ENCODE measurements at regions not wholly inside any gene's neighbourhood (a gene's known extent, or its start where the extent isn't known, plus 50 kb on each side); places are given as distances from the start of the nearest gene placed in this dataset.

GRCh38 chr2:39991298-39991697 lies 212.2 kb upstream of the THUMPD2 start:
- POLR2A ChIA-PET (ENCODE audit: unreplicated experiment): interaction anchor here (0.6 kb wide), 1 partner anchor 114 kb away, joined by 3 read pairs; no protein-coding TSS in a partner anchor
- dilution Hi-C loops (cut with HindIII; ENCODE audit: low sequenced_read_pairs, unreplicated experiment): no loop called here

More at GRCh38 chr2:39991298-39991697, 212.2 kb upstream of the THUMPD2 start:
- no peak overlapping the region for H2BK20ac ChIP-seq (ENCODE audit: low read depth, low read length)
- peaks cover 6% of the 10 kb centered on the region; the same call in 1 of the 2 replicates for H3K9me1 ChIP-seq (ENCODE audit: insufficient read depth, low read length)
- BruUV-seq (replicated peaks): no TSS peak
- no peaks in the 10 kb centered on the region for H3K36me3 ChIP-seq (ENCODE audit: control insufficient read depth, insufficient read depth, low read length)
- no peak overlapping the region for H3K4me2 ChIP-seq (ENCODE audit: low read depth, low read length)
- no peak overlapping the region for H3K14ac ChIP-seq (replicated peaks; ENCODE audit: low read depth, low read length)
- no peaks in the 10 kb centered on the region for H3K27me3 ChIP-seq (ENCODE audit: control insufficient read depth, insufficient read depth, low read length)
- H3K9ac ChIP-seq (ENCODE audit: low read depth, low read length): no peak overlapping the region
- intact Hi-C loops (cut with micrococcal nuclease): loop anchor here (2.0 to 5.0 kb wide), 2 partner anchors 59 to 112 kb away; no protein-coding TSS in a partner anchor
- no peaks in the 10 kb centered on the region for H4K20me1 ChIP-seq (ENCODE audit: insufficient read depth, low read length)
- peak overlapping the region; percentile 9; the same call in 1 of the 3 replicates for H2BK15ac ChIP-seq (ENCODE audit: low read depth, low read length)
- peaks cover 9% of the 10 kb centered on the region; the same call in 1 of the 2 replicates for H3K4me1 ChIP-seq (ENCODE audit: control insufficient read depth, insufficient read depth, low read length)
- peak overlapping the region; percentile 39 for H3K56ac ChIP-seq (ENCODE audit: extremely low read depth, insufficient read depth, low read length)
- no peaks in the 10 kb centered on the region for H3K79me1 ChIP-seq (ENCODE audit: low read depth in 1 of 2, low read length in 2 of 2)
- no peak overlapping the region for H3K4me3 ChIP-seq (ENCODE audit: insufficient read depth, low read depth, low read length)
- no peak overlapping the region for H2AK5ac ChIP-seq (ENCODE audit: low read depth, low read length)
- H4K91ac ChIP-seq (ENCODE audit: insufficient read depth, low read depth, low read length): no peak overlapping the region
- H4K8ac ChIP-seq (ENCODE audit: low read depth in 2 of 2, low read length in 2 of 2): peak overlapping the region in 1 of 2 experiments; percentile 72; a peak in 2 of 4 replicates
- no peaks in the 10 kb centered on the region for H3K9me3 ChIP-seq (ENCODE audit: control insufficient read depth, insufficient read depth, low read length)
- peak overlapping the region; percentile 45; the same call in 1 of the 2 replicates for H3K18ac ChIP-seq (ENCODE audit: low read depth, low read length)
- H2AK9ac ChIP-seq (replicated peaks; ENCODE audit: low read depth, low read length, poor library complexity): no peak overlapping the region
- TF ChIP-seq RFX5 (IDR thresholded peaks at IDR 0.05; ENCODE audit: low read depth, low read length) (no peak), CHD1 (IDR thresholded peaks at IDR 0.05; ENCODE audit: low read depth, low read length) (no peak), RAD21 (IDR thresholded peaks at IDR 0.05; ENCODE audit: low read length) (no peak), MAFK (IDR thresholded peaks at IDR 0.05; ENCODE audit: low read depth, low read length) (no peak), MXI1 (IDR thresholded peaks at IDR 0.05; ENCODE audit: borderline replicate concordance, low read depth, low read length) (no peak), CEBPB (IDR thresholded peaks at IDR 0.05; ENCODE audit: low read depth, low read length) (peak; percentile 80)
- TF ChIP-seq, protein P1, sequence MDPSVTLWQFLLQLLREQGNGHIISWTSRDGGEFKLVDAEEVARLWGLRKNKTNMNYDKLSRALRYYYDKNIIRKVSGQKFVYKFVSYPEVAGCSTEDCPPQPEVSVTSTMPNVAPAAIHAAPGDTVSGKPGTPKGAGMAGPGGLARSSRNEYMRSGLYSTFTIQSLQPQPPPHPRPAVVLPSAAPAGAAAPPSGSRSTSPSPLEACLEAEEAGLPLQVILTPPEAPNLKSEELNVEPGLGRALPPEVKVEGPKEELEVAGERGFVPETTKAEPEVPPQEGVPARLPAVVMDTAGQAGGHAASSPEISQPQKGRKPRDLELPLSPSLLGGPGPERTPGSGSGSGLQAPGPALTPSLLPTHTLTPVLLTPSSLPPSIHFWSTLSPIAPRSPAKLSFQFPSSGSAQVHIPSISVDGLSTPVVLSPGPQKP (IDR thresholded peaks at IDR 0.05; ENCODE audit: borderline replicate concordance, low read depth, low read length): no peak
- TF ChIP-seq, protein P2, sequence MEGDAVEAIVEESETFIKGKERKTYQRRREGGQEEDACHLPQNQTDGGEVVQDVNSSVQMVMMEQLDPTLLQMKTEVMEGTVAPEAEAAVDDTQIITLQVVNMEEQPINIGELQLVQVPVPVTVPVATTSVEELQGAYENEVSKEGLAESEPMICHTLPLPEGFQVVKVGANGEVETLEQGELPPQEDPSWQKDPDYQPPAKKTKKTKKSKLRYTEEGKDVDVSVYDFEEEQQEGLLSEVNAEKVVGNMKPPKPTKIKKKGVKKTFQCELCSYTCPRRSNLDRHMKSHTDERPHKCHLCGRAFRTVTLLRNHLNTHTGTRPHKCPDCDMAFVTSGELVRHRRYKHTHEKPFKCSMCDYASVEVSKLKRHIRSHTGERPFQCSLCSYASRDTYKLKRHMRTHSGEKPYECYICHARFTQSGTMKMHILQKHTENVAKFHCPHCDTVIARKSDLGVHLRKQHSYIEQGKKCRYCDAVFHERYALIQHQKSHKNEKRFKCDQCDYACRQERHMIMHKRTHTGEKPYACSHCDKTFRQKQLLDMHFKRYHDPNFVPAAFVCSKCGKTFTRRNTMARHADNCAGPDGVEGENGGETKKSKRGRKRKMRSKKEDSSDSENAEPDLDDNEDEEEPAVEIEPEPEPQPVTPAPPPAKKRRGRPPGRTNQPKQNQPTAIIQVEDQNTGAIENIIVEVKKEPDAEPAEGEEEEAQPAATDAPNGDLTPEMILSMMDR (conservative IDR thresholded peaks at IDR 0.05; ENCODE audit: low read depth, low read length): no peak
- peak; percentile 12; the same call in 1 of the 2 replicates for ATAC-seq (ENCODE audit: low read depth)
- no peak overlapping the region for H4K5ac ChIP-seq (ENCODE audit: low read depth, low read length)
- peak overlapping the region; percentile 1; the same call in 1 of the 2 replicates for H2BK120ac ChIP-seq (ENCODE audit: low read depth, low read length)
- no peak overlapping the region for H3K23ac ChIP-seq (ENCODE audit: low read depth, low read length)
- peak overlapping the region; percentile 58; the same call in 1 of the 2 replicates for H3K27ac ChIP-seq (ENCODE audit: insufficient read depth, low read length)
- no peak overlapping the region for H2AFZ ChIP-seq (replicated peaks; ENCODE audit: low read length, poor library complexity)
- CTCF ChIA-PET: no interaction called here
- peak overlapping the region; percentile 97 for H2BK5ac ChIP-seq (ENCODE audit: low read depth, low read length, poor library complexity, severe bottlenecking)
- in situ Hi-C loops (cut with MboI; ENCODE audit: low sequenced_read_pairs): no loop called here
- WGBS, 2 experiments (ENCODE audit: extremely low coverage in 2 of 2, insufficient read length in 1 of 2): no CpG with 5 or more reads among the region's 2 CpGs
- H3K4ac ChIP-seq (ENCODE audit: low read depth, low read length): no peak overlapping the region
- DNase-seq: peak; percentile 59
